Adrenal gland (tissue), 9 donors: ENCODE measurements at regions not wholly inside any gene's neighbourhood (a gene's known extent, or its start where the extent isn't known, plus 50 kb on each side); places are given as distances from the start of the nearest gene placed in this dataset.
"Not testable (repeated sequence)": the region's sequence is repeated elsewhere in the genome, so short reads cannot be mapped to it uniquely, and the experiment has no call there.

Source experiments
- DNase-seq, 7 donors: peaks; one replicate each; pipeline ENCODE4 v3.0.0-alpha.2; 2019 to 2020
- H3K27ac ChIP-seq, 5 donors: fragments of 200-600 bp; sonication (generic) in 4 of 5; 1 replicate in 3 of 5; 2 replicates in 2 of 5; pipeline versions ENCODE4 v1.5.1 to v1.8.0; 2016 to 2020; ENCODE audit warnings: mild to moderate bottlenecking in 1 of 5
- H3K27me3 ChIP-seq: fragments of 200-600 bp; 2 replicates; pipeline ENCODE4 v1.8.0; 2021
- H3K36me3 ChIP-seq, 2 donors: fragments of 200-600 bp; replicated peaks in 1 of 2; 1 replicate in 1 of 2; 2 replicates in 1 of 2; pipeline versions ENCODE4 v1.5.1 to v1.8.0; 2018 to 2022
- H3K4me1 ChIP-seq, 2 donors: fragments of 200-600 bp; replicated peaks in 1 of 2; 1 replicate in 1 of 2; 2 replicates in 1 of 2; pipeline versions ENCODE4 v1.5.1 to v1.8.0; 2018 to 2021
- H3K4me3 ChIP-seq, 4 donors: fragments of 200-600 bp; sonication (generic) in 3 of 4; one replicate each; pipeline ENCODE4 v1.5.1; 2016 to 2018
- H3K9me3 ChIP-seq, 3 donors: fragments of 200-600 bp; sonication (generic) in 1 of 3; replicated peaks in 1 of 3; 1 replicate in 2 of 3; 2 replicates in 1 of 3; pipeline versions ENCODE4 v1.5.1 to v1.8.0; 2016 to 2021
- CTCF ChIP-seq, 6 experiments: fragments of 450-650 bp in 4 of 6; fragments of 200-600 bp in 2 of 6; sonication (generic) in 1 of 6; IDR thresholded peaks; 1 replicate in 5 of 6; 2 replicates in 1 of 6; pipeline versions ENCODE4 v1.5.1 to v1.8.0; 2016 to 2021; ENCODE audit warnings: antibody characterized with exemption in 6 of 6, mild to moderate bottlenecking in 2 of 6, moderate library complexity in 1 of 6
- POLR2A ChIP-seq, 2 donors: fragments of 450-650 bp; IDR thresholded peaks; one replicate each; pipeline ENCODE4 v1.6.1; 2017; ENCODE audit warnings: antibody characterized with exemption in 2 of 2, mild to moderate bottlenecking in 2 of 2, moderate library complexity in 1 of 2
- WGBS, 4 donors: extraction: QIAGEN DNeasy Blood & Tissue Kit in 2 of 4; methylation state at CpG; one replicate each; pipeline versions ENCODE4 v1.1.5 to v1.1.7; 2013 to 2017; 5-methylcytosine and 5-hydroxymethylcytosine counted together
- intact Hi-C, 2 donors: fragments of 100-400 bp; cut with DNase I; formaldehyde crosslinking; loops; one replicate each; pipeline versions ENCODE4 v1.14.1 to v1.15.0; 2022 to 2023
- donor health status: healthy with polysubstance abuse.
- donor health status: Bipolar disorder and iron deficiency.
- donor health status: DM: yes; HTN: yes; CAD: no.
- donor health status: DM: no; HTN: no; CAD: no.
- donor health status: DM: no; HTN: no; CAD: no.

DNA sequence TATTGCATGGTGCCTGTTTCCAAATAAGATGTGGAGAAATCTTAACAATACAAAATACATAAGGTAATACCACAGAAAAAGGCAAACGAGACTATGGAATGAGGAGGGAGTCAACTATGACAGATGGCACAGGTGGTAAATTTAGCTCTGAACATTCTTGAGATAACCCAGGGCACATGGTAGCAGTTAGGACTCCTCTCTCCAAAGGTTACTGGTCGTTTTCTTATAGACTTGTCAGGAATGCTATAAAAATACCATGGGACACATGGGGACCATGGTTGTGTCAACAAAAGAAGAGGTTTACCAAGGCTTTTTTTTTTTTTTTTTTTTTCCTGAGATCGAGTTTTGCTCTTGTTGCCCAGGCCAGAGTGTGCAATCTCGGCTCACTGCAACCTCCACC is 209.4 kb upstream of the RFX3 start:
- Histone ChIP-seq H3K36me3 (no peaks in the 10 kb centered on the region), H3K27me3 (no peaks in the 10 kb centered on the region), H3K4me1 (peaks cover 0 to 11% of the 10 kb centered on the region in 2 donors), H3K4me3 (no peak overlapping the region), H3K27ac (no peak overlapping the region), H3K9me3 (no peaks in the 10 kb centered on the region)
- no peak for TF ChIP-seq CTCF (IDR thresholded peaks at IDR 0.05)
- no peak for TF ChIP-seq POLR2A (IDR thresholded peaks at IDR 0.05)
- no peak for DNase-seq
- 60 to 86% (median 73%) methylated on average over 4 of the region's 4 CpGs for WGBS, 4 donors
- intact Hi-C loops, result loop anchor here in 1 of 2 donors (10.0 kb wide), 1 partner anchor 630 kb away; no protein-coding TSS in a partner anchor

DNA sequence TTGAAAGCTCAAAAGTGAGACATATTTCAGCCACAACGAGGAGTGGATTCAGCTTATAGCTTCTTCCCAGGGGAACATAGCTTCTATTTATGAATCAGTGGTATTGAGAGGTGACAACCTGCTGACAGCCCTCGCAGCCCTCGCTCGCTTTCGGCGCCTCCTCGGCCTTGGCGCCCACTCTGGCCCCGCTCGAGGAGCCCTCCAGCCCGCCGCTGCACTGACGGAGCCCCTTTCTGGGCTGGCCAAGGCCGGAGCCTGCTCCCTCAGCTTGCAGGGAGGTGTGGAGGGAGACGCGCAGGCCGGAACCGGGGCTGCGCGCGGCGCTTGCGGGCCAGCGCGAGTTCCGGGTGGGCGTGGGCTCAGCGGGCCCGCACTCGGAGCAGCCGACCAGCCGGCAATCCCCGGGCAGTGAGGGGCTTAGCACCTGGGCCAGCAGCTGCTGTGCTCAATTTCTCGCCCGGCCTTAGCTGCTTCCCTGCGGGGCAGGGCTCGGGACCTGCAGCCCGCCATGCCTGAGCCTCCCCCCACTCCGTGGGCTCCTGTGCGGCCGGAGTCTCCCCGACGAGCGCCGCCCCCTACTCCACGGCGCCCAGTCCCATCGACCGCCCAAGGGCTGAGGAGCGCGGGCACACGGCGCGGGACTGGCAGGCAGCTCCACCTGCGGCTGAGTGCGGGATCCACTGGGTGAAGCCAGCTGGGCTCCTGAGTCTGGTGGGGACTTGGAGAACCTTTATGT is 207.9 kb upstream of the RFX3 start:
- WGBS, 4 donors, result 87 to 98% (median 90%) methylated on average over 22 to 56 of the region's 56 CpGs
- H3K36me3 ChIP-seq, H3K27me3 ChIP-seq, H3K4me3 ChIP-seq, H3K9me3 ChIP-seq, DNase-seq, H3K27ac ChIP-seq: not testable (repeated sequence)
- H3K4me1 ChIP-seq, result peaks cover 0 to 11% of the 10 kb centered on the region in 2 donors
- intact Hi-C loops, result loop anchor here in 1 of 2 donors (10.0 kb wide), 1 partner anchor 631 kb away; no protein-coding TSS in a partner anchor

DNA sequence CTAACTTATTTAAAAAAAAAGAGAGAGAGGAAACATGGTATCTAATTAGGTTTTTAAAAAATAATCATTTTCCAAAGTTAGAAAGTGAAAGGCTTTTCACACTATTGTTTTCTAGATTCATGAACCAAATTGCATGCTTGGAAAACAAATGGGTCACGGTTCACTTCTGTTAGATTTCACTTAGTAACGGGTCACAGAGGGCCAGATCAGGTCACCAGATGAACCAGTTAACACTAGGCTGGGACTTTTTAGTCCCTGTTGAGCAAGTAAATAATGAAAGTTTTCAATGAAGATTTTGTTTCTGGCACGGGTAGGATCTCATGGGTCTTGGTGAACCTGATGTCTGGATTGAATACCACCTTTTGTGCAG is 207.2 kb upstream of the RFX3 start:
- TF ChIP-seq CTCF (IDR thresholded peaks at IDR 0.05), result no peak
- no peak for TF ChIP-seq POLR2A (IDR thresholded peaks at IDR 0.05)
- DNase-seq, result no peak
- intact Hi-C loops, result loop anchor here in 1 of 2 donors (10.0 kb wide), 1 partner anchor 632 kb away; no protein-coding TSS in a partner anchor
- Histone ChIP-seq H3K9me3 (no peaks in the 10 kb centered on the region), H3K27ac (no peak overlapping the region), H3K4me3 (no peak overlapping the region), H3K27me3 (no peaks in the 10 kb centered on the region), H3K4me1 (peaks cover 0 to 11% of the 10 kb centered on the region in 2 donors), H3K36me3 (no peaks in the 10 kb centered on the region)
- 54 to 71% (median 61%) methylated on average over 3 of the region's 3 CpGs for WGBS, 4 donors

- Histone ChIP-seq H3K27ac (peak overlapping the region in 2 of 5 donors; percentile 40 to 67), H3K4me3 (peak overlapping the region in 2 of 4 donors; percentile 5 to 48), H3K27me3 (no peaks in the 10 kb centered on the region), H3K36me3 (no peaks in the 10 kb centered on the region), H3K4me1 (peaks cover 0 to 11% of the 10 kb centered on the region in 2 donors), H3K9me3 (no peaks in the 10 kb centered on the region)
- no peak for TF ChIP-seq POLR2A (IDR thresholded peaks at IDR 0.05)
- TF ChIP-seq CTCF (IDR thresholded peaks at IDR 0.05), result peak; percentile 48 to 77 (median 74)
- peak; percentile 51 to 71 (median 56) for DNase-seq
- intact Hi-C loops, result loop anchor here in 1 of 2 donors (10.0 kb wide), 1 partner anchor 632 kb away; no protein-coding TSS in a partner anchor
- WGBS, 4 donors, result 23 to 32% (median 25%) methylated on average over 7 of the region's 7 CpGs
These were observed 206.6 kb upstream of the RFX3 start for GRCh38 chr9:3732077-3733038.
